ENCODE measurements at regions not wholly inside any gene's neighbourhood (a gene's known extent, or its start where the extent isn't known, plus 50 kb on each side); places are given as distances from the start of the nearest gene placed in this dataset.

GRCh38 chr4:35754047-35754446 is 490.3 kb downstream of the ARAP2 start:
- DNase-seq: no peak

- DNase-seq: no peak
These were observed 486.5 kb downstream of the ARAP2 start for GRCh38 chr4:35757836-35758235.

GRCh38 chr4:35760807-35761206 is 483.5 kb downstream of the ARAP2 start:
- DNase-seq: no peak

- no peak for DNase-seq
These were observed 472.7 kb downstream of the ARAP2 start for GRCh38 chr4:35771571-35771970.

GRCh38 chr4:35772291-35772690 is 472.0 kb downstream of the ARAP2 start:
- no peak for DNase-seq

GRCh38 chr4:35789899-35790574 is 454.3 kb downstream of the ARAP2 start:
- no peak for DNase-seq

- no peak for DNase-seq
These were observed 451.1 kb downstream of the ARAP2 start for GRCh38 chr4:35793045-35793722.

- DNase-seq: no peak
These were observed 450.5 kb downstream of the ARAP2 start for GRCh38 chr4:35793766-35794165.

GRCh38 chr4:35800669-35801068 is 443.6 kb downstream of the ARAP2 start:
- DNase-seq: no peak

GRCh38 chr4:35802644-35803043 is 441.7 kb downstream of the ARAP2 start:
- DNase-seq: no peak

- no peak for DNase-seq
These were observed 425.8 kb downstream of the ARAP2 start for GRCh38 chr4:35818520-35818919.

- DNase-seq: no peak
These were observed 424.3 kb downstream of the ARAP2 start for GRCh38 chr4:35820003-35820402.

GRCh38 chr4:35824231-35824630 is 420.1 kb downstream of the ARAP2 start:
- DNase-seq: no peak

- DNase-seq: no peak
These were observed 408.4 kb downstream of the ARAP2 start for GRCh38 chr4:35835893-35836292.

- DNase-seq: no peak
These were observed 407.7 kb downstream of the ARAP2 start for GRCh38 chr4:35836596-35836995.

GRCh38 chr4:35867057-35867456 is 377.3 kb downstream of the ARAP2 start:
- peak; percentile 47 for DNase-seq

- no peak for DNase-seq
These were observed 372.0 kb downstream of the ARAP2 start for GRCh38 chr4:35872273-35872672.

- no peak for DNase-seq
These were observed 364.8 kb downstream of the ARAP2 start for GRCh38 chr4:35879479-35879878.

- DNase-seq: no peak
These were observed 361.2 kb downstream of the ARAP2 start for GRCh38 chr4:35883108-35883507.

- no peak for DNase-seq
These were observed 359.4 kb downstream of the ARAP2 start for GRCh38 chr4:35884714-35885480.

GRCh38 chr4:35897808-35898207 is 346.5 kb downstream of the ARAP2 start:
- DNase-seq: no peak

GRCh38 chr4:35900286-35901243 is 343.7 kb downstream of the ARAP2 start:
- DNase-seq: no peak

- no peak for DNase-seq
These were observed 332.1 kb downstream of the ARAP2 start for GRCh38 chr4:35912174-35912573.
